ENCODE measurements at regions not wholly inside any gene's neighbourhood (a gene's known extent, or its start where the extent isn't known, plus 50 kb on each side); places are given as distances from the start of the nearest gene placed in this dataset.

- Mint-ChIP-seq H3K4me3 (ENCODE audit: low read depth, unreplicated experiment) (no peak overlapping the region), H3K36me3 (ENCODE audit: insufficient read depth, unreplicated experiment) (no peaks in the 10 kb centered on the region), H3K27me3 (ENCODE audit: unreplicated experiment) (peaks cover 29% of the 10 kb centered on the region), H3K27ac (ENCODE audit: unreplicated experiment) (no peak overlapping the region), H3K9me3 (ENCODE audit: low read depth, unreplicated experiment) (peaks cover 10% of the 10 kb centered on the region), H3K4me1 (ENCODE audit: low read depth, unreplicated experiment) (peaks cover 15% of the 10 kb centered on the region)
- intact Hi-C loops (cut with micrococcal nuclease; ENCODE audit: unreplicated experiment): no loop called here
- DNase-seq: no peak
- CTCF ChIA-PET: no interaction called here
- TF ChIP-seq CTCF (IDR thresholded peaks at IDR 0.05; ENCODE audit: unreplicated experiment): no peak
- BruUV-seq (replicated peaks): no TSS peak
These were observed 249.5 kb upstream of the SHH start for GRCh38 chr7:156061689-156062255.

- Mint-ChIP-seq H3K27ac (ENCODE audit: unreplicated experiment) (no peak overlapping the region), H3K4me1 (ENCODE audit: low read depth, unreplicated experiment) (peaks cover 15% of the 10 kb centered on the region), H3K36me3 (ENCODE audit: insufficient read depth, unreplicated experiment) (no peaks in the 10 kb centered on the region), H3K9me3 (ENCODE audit: low read depth, unreplicated experiment) (peaks cover 7% of the 10 kb centered on the region), H3K4me3 (ENCODE audit: low read depth, unreplicated experiment) (no peak overlapping the region), H3K27me3 (ENCODE audit: unreplicated experiment) (peaks cover 27% of the 10 kb centered on the region)
- intact Hi-C loops (cut with micrococcal nuclease; ENCODE audit: unreplicated experiment): no loop called here
- no peak for TF ChIP-seq CTCF (IDR thresholded peaks at IDR 0.05; ENCODE audit: unreplicated experiment)
- BruUV-seq (replicated peaks): no TSS peak
- DNase-seq: no peak
- CTCF ChIA-PET: no interaction called here
These were observed 248.7 kb upstream of the SHH start for GRCh38 chr7:156060925-156061324.

GRCh38 chr7:156059369-156059768 is 247.1 kb upstream of the SHH start:
- no peak for TF ChIP-seq CTCF (IDR thresholded peaks at IDR 0.05; ENCODE audit: unreplicated experiment)
- Mint-ChIP-seq H3K4me3 (ENCODE audit: low read depth, unreplicated experiment) (no peak overlapping the region), H3K27me3 (ENCODE audit: unreplicated experiment) (peaks cover 37% of the 10 kb centered on the region), H3K27ac (ENCODE audit: unreplicated experiment) (no peak overlapping the region), H3K4me1 (ENCODE audit: low read depth, unreplicated experiment) (peaks cover under 1% of the 10 kb centered on the region), H3K36me3 (ENCODE audit: insufficient read depth, unreplicated experiment) (no peaks in the 10 kb centered on the region), H3K9me3 (ENCODE audit: low read depth, unreplicated experiment) (peaks cover 7% of the 10 kb centered on the region)
- intact Hi-C loops (cut with micrococcal nuclease; ENCODE audit: unreplicated experiment): no loop called here
- BruUV-seq (replicated peaks): no TSS peak
- CTCF ChIA-PET: no interaction called here
- no peak for DNase-seq

- TF ChIP-seq CTCF (IDR thresholded peaks at IDR 0.05; ENCODE audit: unreplicated experiment): no peak
- Mint-ChIP-seq H3K4me1 (ENCODE audit: low read depth, unreplicated experiment) (no peaks in the 10 kb centered on the region), H3K27me3 (ENCODE audit: unreplicated experiment) (peaks cover 48% of the 10 kb centered on the region), H3K36me3 (ENCODE audit: insufficient read depth, unreplicated experiment) (no peaks in the 10 kb centered on the region), H3K4me3 (ENCODE audit: low read depth, unreplicated experiment) (no peak overlapping the region), H3K9me3 (ENCODE audit: low read depth, unreplicated experiment) (peaks cover 9% of the 10 kb centered on the region), H3K27ac (ENCODE audit: unreplicated experiment) (no peak overlapping the region)
- no TSS peak for BruUV-seq (replicated peaks)
- DNase-seq: no peak
- intact Hi-C loops (cut with micrococcal nuclease; ENCODE audit: unreplicated experiment): no loop called here
- CTCF ChIA-PET: no interaction called here
These were observed 246.0 kb upstream of the SHH start for GRCh38 chr7:156058248-156058647.
